ENCODE measurements at regions not wholly inside any gene's neighbourhood (a gene's known extent, or its start where the extent isn't known, plus 50 kb on each side); places are given as distances from the start of the nearest gene placed in this dataset.

- TF ChIP-seq GATA2 (IDR thresholded peaks at IDR 0.05; ENCODE audit: low read depth, low read length) (no peak), GATA3 (IDR thresholded peaks at IDR 0.05; ENCODE audit: low read depth, low read length) (no peak)
Measured at GRCh38 chr16:17852977-17853702, 382.4 kb upstream of the XYLT1 start.

- no peak for TF ChIP-seq GATA3 (IDR thresholded peaks at IDR 0.05; ENCODE audit: low read depth, low read length)
- TF ChIP-seq GATA2 (IDR thresholded peaks at IDR 0.05; ENCODE audit: low read depth, low read length): no peak
Measured at GRCh38 chr16:17850581-17851250, 380.0 kb upstream of the XYLT1 start.

DNA sequence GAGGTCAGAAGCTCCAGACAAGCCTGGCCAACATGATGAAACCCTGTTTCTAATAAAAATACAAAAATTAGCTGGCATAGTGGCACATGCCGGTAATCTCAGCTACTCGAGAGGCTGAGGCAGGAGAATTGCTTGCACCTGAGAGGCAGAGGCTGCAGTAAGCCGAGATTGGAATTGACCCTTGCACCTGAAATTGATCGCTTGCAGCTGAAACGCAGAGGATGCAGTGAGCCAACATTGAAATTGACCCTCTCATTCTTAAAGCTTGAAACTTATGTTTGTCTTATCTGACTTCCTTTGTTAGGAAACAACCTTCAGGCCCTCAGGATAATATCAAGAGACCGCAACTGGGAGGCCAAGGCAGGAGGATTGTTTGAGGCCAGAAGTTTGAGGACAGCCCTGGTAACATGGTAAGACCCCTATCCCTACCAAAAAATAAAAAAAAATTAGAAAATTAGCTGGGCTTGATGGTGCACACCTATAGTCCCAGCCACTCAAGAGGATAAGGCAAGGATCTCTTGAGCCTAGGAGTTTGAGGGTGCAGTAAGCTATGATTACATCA is 376.6 kb upstream of the XYLT1 start:
- TF ChIP-seq GATA3 (IDR thresholded peaks at IDR 0.05; ENCODE audit: low read depth, low read length) (no peak), GATA2 (IDR thresholded peaks at IDR 0.05; ENCODE audit: low read depth, low read length) (no peak)

DNA sequence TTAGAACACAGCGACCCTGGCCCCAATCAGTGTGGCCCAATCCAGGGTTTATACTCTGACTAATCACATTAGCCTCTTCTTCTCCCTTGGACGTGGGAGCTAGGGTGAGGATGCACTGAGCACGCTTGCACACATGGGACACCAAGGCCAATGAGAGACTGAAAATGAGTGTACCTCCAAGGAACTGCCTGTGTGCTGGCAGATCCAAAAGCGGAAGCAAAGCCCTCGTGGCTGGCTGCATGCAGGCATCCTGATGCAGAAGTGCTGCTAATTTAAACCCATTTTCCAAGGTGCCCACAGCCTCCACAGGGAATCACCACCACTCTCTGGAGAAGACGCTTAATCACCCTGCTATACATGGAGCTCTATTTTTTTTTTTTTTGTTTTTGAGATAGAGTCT is 375.3 kb upstream of the XYLT1 start:
- TF ChIP-seq GATA3 (IDR thresholded peaks at IDR 0.05; ENCODE audit: low read depth, low read length): no peak
- no peak for TF ChIP-seq GATA2 (IDR thresholded peaks at IDR 0.05; ENCODE audit: low read depth, low read length)

DNA sequence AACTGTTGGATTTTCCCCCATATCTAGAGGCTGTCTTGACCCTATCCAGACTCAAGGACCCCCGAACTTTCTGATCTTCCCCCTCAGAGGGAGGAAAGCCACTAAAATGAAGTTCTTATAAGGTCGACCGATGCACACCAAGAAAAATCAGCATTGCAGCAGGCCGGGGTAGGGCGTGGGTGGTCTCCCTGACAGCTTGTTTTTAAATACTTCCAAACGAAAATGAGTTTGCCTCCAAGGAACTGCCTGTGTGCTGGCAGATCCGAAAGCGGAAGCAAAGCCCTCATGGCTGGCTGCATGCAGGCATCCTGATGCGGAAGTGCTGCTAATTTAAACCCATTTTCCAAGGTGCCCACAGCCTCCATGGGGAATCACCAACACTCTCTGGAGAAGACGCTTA is 374.3 kb upstream of the XYLT1 start:
- no peak for TF ChIP-seq GATA2 (IDR thresholded peaks at IDR 0.05; ENCODE audit: low read depth, low read length)
- TF ChIP-seq GATA3 (IDR thresholded peaks at IDR 0.05; ENCODE audit: low read depth, low read length): no peak

DNA sequence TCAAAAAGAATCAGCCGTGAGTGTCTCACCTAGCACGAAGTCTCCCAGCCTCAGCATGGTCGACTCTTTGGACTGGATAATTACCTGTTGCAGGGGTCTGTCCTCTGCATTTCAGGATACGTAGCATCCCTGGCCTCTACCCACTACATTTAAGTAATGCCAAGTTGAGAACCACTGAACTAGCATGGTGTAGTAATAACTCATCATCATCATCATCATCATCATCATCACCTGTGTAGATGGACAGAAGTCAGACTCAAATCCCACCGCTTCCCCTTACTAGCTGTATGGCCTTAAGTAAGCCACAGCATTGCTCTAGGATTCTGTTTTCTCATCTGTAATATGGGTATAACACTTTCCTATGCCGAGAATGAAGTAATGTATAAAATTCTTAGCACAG is 373.1 kb upstream of the XYLT1 start:
- TF ChIP-seq GATA2 (IDR thresholded peaks at IDR 0.05; ENCODE audit: low read depth, low read length) (no peak), GATA3 (IDR thresholded peaks at IDR 0.05; ENCODE audit: low read depth, low read length) (no peak)

DNA sequence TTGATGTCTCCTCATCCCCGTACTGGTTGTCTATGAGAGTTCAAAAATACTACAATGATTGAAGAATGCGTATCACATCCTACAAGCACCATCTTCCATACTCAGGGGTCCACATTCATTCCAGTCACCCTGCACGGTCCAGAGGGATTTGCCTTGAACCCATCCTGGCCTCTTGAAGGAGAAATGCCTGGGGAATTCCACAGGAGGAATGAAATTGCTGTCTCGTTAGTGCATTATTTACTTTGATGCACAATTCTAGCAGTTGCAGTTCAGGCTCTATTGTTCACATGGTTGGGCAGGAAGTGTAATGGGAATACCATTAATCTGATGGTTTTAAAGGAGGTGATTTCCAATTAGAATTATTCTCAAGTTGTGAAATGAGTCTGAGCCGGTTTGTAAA is 369.1 kb upstream of the XYLT1 start:
- TF ChIP-seq GATA3 (IDR thresholded peaks at IDR 0.05; ENCODE audit: low read depth, low read length): no peak

GRCh38 chr16:17839272-17839671 is 368.5 kb upstream of the XYLT1 start:
- TF ChIP-seq GATA3 (IDR thresholded peaks at IDR 0.05; ENCODE audit: low read depth, low read length) (no peak), GATA2 (IDR thresholded peaks at IDR 0.05; ENCODE audit: low read depth, low read length) (no peak)

GRCh38 chr16:17836868-17837602 is 366.3 kb upstream of the XYLT1 start:
- TF ChIP-seq GATA3 (IDR thresholded peaks at IDR 0.05; ENCODE audit: low read depth, low read length) (no peak), GATA2 (IDR thresholded peaks at IDR 0.05; ENCODE audit: low read depth, low read length) (no peak)

DNA sequence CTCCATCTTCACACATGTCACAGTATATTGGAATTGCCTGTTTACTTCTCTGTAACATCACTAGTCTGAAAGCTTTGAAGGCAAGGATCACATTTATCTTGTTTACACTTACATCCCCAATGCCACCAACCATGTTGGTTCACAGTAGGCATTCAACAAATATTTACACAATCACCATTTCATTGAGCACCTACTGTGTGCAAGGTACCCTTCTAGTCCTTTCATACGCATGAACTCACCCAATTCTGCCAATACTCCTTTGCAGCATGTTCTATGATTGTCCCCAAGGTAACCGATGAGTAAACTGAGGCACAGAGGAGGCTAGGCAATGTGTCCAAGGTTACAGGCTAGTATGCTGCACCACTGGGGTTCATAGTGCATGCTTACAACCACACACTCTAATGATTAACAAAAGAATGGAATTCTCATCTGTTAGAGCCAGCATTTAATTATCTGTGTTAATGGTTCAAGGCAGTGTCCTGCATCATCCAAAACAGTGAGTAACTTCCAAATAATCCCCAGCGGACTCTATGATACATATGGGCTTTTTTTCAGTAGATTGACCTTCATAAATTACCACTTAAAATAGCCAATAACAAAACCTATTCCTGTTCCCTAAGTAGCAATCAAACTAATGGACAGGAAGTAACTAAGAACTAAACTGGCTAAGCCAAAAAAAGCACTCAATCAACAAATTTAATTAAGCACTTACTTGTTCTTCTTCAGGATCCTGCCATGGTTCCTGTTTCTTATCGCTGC is 364.5 kb upstream of the XYLT1 start:
- no peak for TF ChIP-seq GATA2 (IDR thresholded peaks at IDR 0.05; ENCODE audit: low read depth, low read length)

- no peak for TF ChIP-seq GATA3 (IDR thresholded peaks at IDR 0.05; ENCODE audit: low read depth, low read length)
- no peak for TF ChIP-seq GATA2 (IDR thresholded peaks at IDR 0.05; ENCODE audit: low read depth, low read length)
Measured at GRCh38 chr16:17832738-17833137, 362.0 kb upstream of the XYLT1 start.

GRCh38 chr16:17831330-17831729 is 360.6 kb upstream of the XYLT1 start:
- TF ChIP-seq GATA2 (IDR thresholded peaks at IDR 0.05; ENCODE audit: low read depth, low read length) (no peak), GATA3 (IDR thresholded peaks at IDR 0.05; ENCODE audit: low read depth, low read length) (no peak)

GRCh38 chr16:17830651-17831050 is 359.9 kb upstream of the XYLT1 start:
- TF ChIP-seq GATA2 (IDR thresholded peaks at IDR 0.05; ENCODE audit: low read depth, low read length): no peak
- no peak for TF ChIP-seq GATA3 (IDR thresholded peaks at IDR 0.05; ENCODE audit: low read depth, low read length)

DNA sequence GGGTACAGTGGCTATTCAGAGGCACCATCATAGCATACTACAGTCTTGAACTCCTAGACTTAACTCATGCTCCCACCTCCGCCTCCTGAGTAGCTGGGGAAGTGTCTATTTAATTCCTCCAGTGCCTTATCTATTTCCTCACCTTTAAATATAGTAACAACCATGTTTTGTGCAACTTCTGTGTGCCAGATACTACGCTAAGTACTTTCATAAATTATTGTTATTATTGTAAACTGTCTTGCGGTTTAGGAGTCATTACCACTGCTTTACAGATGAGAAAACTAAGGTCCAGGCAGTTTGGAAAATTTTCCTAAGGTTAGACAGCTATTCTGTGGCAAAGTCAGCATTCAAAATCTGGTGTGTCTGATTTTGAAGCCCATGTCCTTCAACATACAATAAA is 359.1 kb upstream of the XYLT1 start:
- no peak for TF ChIP-seq GATA3 (IDR thresholded peaks at IDR 0.05; ENCODE audit: low read depth, low read length)
- TF ChIP-seq GATA2 (IDR thresholded peaks at IDR 0.05; ENCODE audit: low read depth, low read length): no peak
